BJ (cell line): ENCODE measurements at regions not wholly inside any gene's neighbourhood (a gene's known extent, or its start where the extent isn't known, plus 50 kb on each side); places are given as distances from the start of the nearest gene placed in this dataset.

Experiments
- CTCF ChIA-PET: fragments of 350-600 bp; formaldehyde crosslinking; extraction: SDS; loops from one replicate; lab custom pipeline; 2021; ENCODE audit warnings: antibody characterized with exemption, inconsistent platforms; lab: Yijun Ruan, JAX
- POLR2A ChIA-PET: fragments of 300-600 bp; sonication (Branson Sonifier 250); formaldehyde crosslinking; extraction: SDS; loops from one replicate; lab custom pipeline; 2021; ENCODE audit warnings: antibody characterized with exemption; lab: Charles Lee
- DNase-seq: peaks from one replicate; pipeline ENCODE4 v3.0.0-alpha.2; 2011; ENCODE audit warnings: low read depth
- H3K27me3 ChIP-seq: 2 replicates; pipeline ENCODE4 v1.6.0; 2011; ENCODE audit warnings: low read length; ENCODE audit not compliant: control insufficient read depth, insufficient read depth
- H3K36me3 ChIP-seq: 2 replicates; pipeline ENCODE4 v1.5.1; 2011; ENCODE audit warnings: low read length; ENCODE audit not compliant: control insufficient read depth, insufficient read depth
- H3K4me3 ChIP-seq: 2 replicates; pipeline ENCODE4 v1.5.1; 2011; ENCODE audit warnings: low read depth, mild to moderate bottlenecking, control low read depth, low read length
- CTCF ChIP-seq: IDR thresholded peaks from 2 replicates; pipeline ENCODE4 v1.5.1; 2011; ENCODE audit warnings: low read depth, mild to moderate bottlenecking, control low read depth, inconsistent platforms, low read length, moderate library complexity; ENCODE audit not compliant: insufficient read depth

- no peak for DNase-seq
These were observed 192.8 kb upstream of the APCDD1 start for GRCh38 chr18:10261344-10262276.

GRCh38 chr18:10262566-10262965 is 191.9 kb upstream of the APCDD1 start:
- Histone ChIP-seq H3K4me3 (no peak overlapping the region), H3K36me3 (no peaks in the 10 kb centered on the region), H3K27me3 (no peaks in the 10 kb centered on the region)
- ChIA-PET POLR2A (no interaction called here), CTCF (interaction anchor here (0.8 kb wide), 1 partner anchor 12 kb away, joined by 3 read pairs; no protein-coding TSS in a partner anchor)
- no peak for DNase-seq
- TF ChIP-seq CTCF: no peak

More at GRCh38 chr18:10261344-10262276, 192.8 kb upstream of the APCDD1 start:
- POLR2A ChIA-PET: no interaction called here
- H3K36me3 ChIP-seq: no peaks in the 10 kb centered on the region
- CTCF ChIA-PET: no interaction called here
- H3K27me3 ChIP-seq: no peaks in the 10 kb centered on the region
- no peak overlapping the region for H3K4me3 ChIP-seq
- TF ChIP-seq CTCF: no peak

GRCh38 chr18:10264260-10264659 is 190.2 kb upstream of the APCDD1 start:
- H3K4me3 ChIP-seq: no peak overlapping the region
- ChIA-PET POLR2A (no interaction called here), CTCF (no interaction called here)
- H3K36me3 ChIP-seq: no peaks in the 10 kb centered on the region
- no peaks in the 10 kb centered on the region for H3K27me3 ChIP-seq
- no peak for TF ChIP-seq CTCF
- DNase-seq: no peak

GRCh38 chr18:10265560-10266333 is 188.7 kb upstream of the APCDD1 start:
- CTCF ChIA-PET: no interaction called here
- DNase-seq: no peak
- TF ChIP-seq CTCF: no peak
- H3K27me3 ChIP-seq: no peaks in the 10 kb centered on the region
- POLR2A ChIA-PET: no interaction called here
- H3K4me3 ChIP-seq: no peak overlapping the region
- no peaks in the 10 kb centered on the region for H3K36me3 ChIP-seq

GRCh38 chr18:10266334-10266590 is 188.2 kb upstream of the APCDD1 start:
- CTCF ChIA-PET: no interaction called here
- no peak for DNase-seq
- no peak for TF ChIP-seq CTCF

More at GRCh38 chr18:10266334-10266590, 188.2 kb upstream of the APCDD1 start:
- Histone ChIP-seq H3K27me3 (no peaks in the 10 kb centered on the region), H3K36me3 (no peaks in the 10 kb centered on the region), H3K4me3 (no peak overlapping the region)
- POLR2A ChIA-PET: no interaction called here
